ENCODE measurements at regions not wholly inside any gene's neighbourhood (a gene's known extent, or its start where the extent isn't known, plus 50 kb on each side); places are given as distances from the start of the nearest gene placed in this dataset.
A peak's percentile ranks its signal among the peaks of the same experiment; 100 is the strongest.
"Not testable (repeated sequence)": the region's sequence is repeated elsewhere in the genome, so short reads cannot be mapped to it uniquely, and the experiment has no call there.

GRCh38 chr1:220942278-220942677 is 63.0 kb downstream of the HLX start:
- DNase-seq (ENCODE audit: low read depth): no peak
- H3K4me3 ChIP-seq (ENCODE audit: low read depth, low read length): no peak overlapping the region
- TF ChIP-seq CTCF (IDR thresholded peaks at IDR 0.05; ENCODE audit: insufficient read depth, low read depth, low read length): no peak

GRCh38 chr1:220942914-220943313 is 63.7 kb downstream of the HLX start:
- not testable (repeated sequence) for H3K4me3 ChIP-seq (ENCODE audit: low read depth, low read length); DNase-seq (ENCODE audit: low read depth)

GRCh38 chr1:220943319-220943996 is 64.2 kb downstream of the HLX start:
- DNase-seq (ENCODE audit: low read depth): peak; percentile 53
- no peak overlapping the region for H3K4me3 ChIP-seq (ENCODE audit: low read depth, low read length)

GRCh38 chr1:220950576-220950975 is 71.3 kb downstream of the HLX start:
- no peak for DNase-seq (ENCODE audit: low read depth)
- TF ChIP-seq CTCF (IDR thresholded peaks at IDR 0.05; ENCODE audit: insufficient read depth, low read depth, low read length): no peak
- H3K4me3 ChIP-seq (ENCODE audit: low read depth, low read length): no peak overlapping the region

More at GRCh38 chr1:220943319-220943996, 64.2 kb downstream of the HLX start:
- TF ChIP-seq CTCF (IDR thresholded peaks at IDR 0.05; ENCODE audit: insufficient read depth, low read depth, low read length): no peak

GRCh38 chr1:220952961-220953643 is 73.9 kb downstream of the HLX start:
- TF ChIP-seq CTCF (IDR thresholded peaks at IDR 0.05; ENCODE audit: insufficient read depth, low read depth, low read length): no peak
- H3K4me3 ChIP-seq (ENCODE audit: low read depth, low read length): no peak overlapping the region
- DNase-seq (ENCODE audit: low read depth): no peak

- no peak for TF ChIP-seq CTCF (IDR thresholded peaks at IDR 0.05; ENCODE audit: insufficient read depth, low read depth, low read length)
- no peak for DNase-seq (ENCODE audit: low read depth)
- no peak overlapping the region for H3K4me3 ChIP-seq (ENCODE audit: low read depth, low read length)
These were observed 75.3 kb downstream of the HLX start for GRCh38 chr1:220954321-220955075.

GRCh38 chr1:220955116-220955515 is 75.9 kb downstream of the HLX start:
- no peak overlapping the region for H3K4me3 ChIP-seq (ENCODE audit: low read depth, low read length)
- no peak for TF ChIP-seq CTCF (IDR thresholded peaks at IDR 0.05; ENCODE audit: insufficient read depth, low read depth, low read length)
- DNase-seq (ENCODE audit: low read depth): no peak
